Lower leg skin (tissue), 3 donors: ENCODE measurements at regions not wholly inside any gene's neighbourhood (a gene's known extent, or its start where the extent isn't known, plus 50 kb on each side); places are given as distances from the start of the nearest gene placed in this dataset.

ENCODE experiments used
- POLR2A ChIP-seq, 2 donors: fragments of 450-650 bp; IDR thresholded peaks; one replicate each; pipeline ENCODE4 v1.6.1; 2016 to 2017; ENCODE audit warnings: antibody characterized with exemption in 2 of 2, mild to moderate bottlenecking in 1 of 2, moderate library complexity in 1 of 2
- TF ChIP-seq, protein P1 (sequence below), 3 donors: fragments of 450-650 bp; IDR thresholded peaks; one replicate each; pipeline ENCODE4 v1.5.1; 2016; ENCODE audit warnings: antibody characterized with exemption in 3 of 3, mild to moderate bottlenecking in 3 of 3, moderate library complexity in 2 of 3

GRCh38 chr2:67318031-67318430 is 79.1 kb upstream of the ETAA1 start:
- TF ChIP-seq POLR2A (IDR thresholded peaks at IDR 0.05) = no peak
- TF ChIP-seq, protein P1, sequence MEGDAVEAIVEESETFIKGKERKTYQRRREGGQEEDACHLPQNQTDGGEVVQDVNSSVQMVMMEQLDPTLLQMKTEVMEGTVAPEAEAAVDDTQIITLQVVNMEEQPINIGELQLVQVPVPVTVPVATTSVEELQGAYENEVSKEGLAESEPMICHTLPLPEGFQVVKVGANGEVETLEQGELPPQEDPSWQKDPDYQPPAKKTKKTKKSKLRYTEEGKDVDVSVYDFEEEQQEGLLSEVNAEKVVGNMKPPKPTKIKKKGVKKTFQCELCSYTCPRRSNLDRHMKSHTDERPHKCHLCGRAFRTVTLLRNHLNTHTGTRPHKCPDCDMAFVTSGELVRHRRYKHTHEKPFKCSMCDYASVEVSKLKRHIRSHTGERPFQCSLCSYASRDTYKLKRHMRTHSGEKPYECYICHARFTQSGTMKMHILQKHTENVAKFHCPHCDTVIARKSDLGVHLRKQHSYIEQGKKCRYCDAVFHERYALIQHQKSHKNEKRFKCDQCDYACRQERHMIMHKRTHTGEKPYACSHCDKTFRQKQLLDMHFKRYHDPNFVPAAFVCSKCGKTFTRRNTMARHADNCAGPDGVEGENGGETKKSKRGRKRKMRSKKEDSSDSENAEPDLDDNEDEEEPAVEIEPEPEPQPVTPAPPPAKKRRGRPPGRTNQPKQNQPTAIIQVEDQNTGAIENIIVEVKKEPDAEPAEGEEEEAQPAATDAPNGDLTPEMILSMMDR (IDR thresholded peaks at IDR 0.05) = no peak
